ENCODE measurements at regions not wholly inside any gene's neighbourhood (a gene's known extent, or its start where the extent isn't known, plus 50 kb on each side); places are given as distances from the start of the nearest gene placed in this dataset.

DNA sequence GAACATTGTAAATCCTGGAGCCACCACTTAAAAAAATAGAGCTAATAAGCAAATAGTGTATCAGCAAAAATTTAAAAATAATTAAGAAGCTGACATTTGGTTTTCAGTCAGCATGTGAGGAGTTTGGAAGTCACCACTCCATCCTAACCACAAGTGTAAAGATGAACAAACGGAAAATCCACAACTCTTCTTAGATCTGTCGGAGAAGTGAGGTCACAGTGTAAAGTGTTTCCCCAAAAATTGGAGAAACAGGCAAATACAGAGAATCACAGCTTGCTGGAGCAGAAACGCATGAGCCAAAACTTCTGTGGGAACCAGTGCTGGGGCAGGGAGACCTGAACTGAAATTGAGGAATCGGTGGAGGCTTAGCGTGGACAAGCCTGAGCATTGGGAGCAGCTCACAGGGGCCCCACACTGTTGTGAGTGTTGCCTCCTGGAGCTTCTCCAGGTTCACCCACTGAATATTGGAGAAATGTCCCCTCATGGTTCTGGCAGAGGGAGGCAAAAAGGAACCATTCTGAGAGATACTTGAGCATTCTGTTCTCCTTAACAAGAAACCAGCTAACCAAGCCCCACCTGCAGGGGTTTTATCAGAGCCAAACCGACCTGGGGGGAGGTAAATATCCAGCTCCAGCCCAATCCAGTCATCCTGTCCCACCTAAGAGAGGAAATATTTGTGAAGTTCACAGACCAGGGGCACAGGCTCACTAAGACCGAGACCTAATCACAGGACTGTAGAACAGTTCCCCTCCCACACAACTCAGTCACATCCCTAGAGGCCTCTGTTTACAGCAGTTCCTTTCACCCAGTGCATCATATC lies 192.0 kb downstream of the ERMARD start:
- TF ChIP-seq, protein P1, sequence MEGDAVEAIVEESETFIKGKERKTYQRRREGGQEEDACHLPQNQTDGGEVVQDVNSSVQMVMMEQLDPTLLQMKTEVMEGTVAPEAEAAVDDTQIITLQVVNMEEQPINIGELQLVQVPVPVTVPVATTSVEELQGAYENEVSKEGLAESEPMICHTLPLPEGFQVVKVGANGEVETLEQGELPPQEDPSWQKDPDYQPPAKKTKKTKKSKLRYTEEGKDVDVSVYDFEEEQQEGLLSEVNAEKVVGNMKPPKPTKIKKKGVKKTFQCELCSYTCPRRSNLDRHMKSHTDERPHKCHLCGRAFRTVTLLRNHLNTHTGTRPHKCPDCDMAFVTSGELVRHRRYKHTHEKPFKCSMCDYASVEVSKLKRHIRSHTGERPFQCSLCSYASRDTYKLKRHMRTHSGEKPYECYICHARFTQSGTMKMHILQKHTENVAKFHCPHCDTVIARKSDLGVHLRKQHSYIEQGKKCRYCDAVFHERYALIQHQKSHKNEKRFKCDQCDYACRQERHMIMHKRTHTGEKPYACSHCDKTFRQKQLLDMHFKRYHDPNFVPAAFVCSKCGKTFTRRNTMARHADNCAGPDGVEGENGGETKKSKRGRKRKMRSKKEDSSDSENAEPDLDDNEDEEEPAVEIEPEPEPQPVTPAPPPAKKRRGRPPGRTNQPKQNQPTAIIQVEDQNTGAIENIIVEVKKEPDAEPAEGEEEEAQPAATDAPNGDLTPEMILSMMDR (IDR thresholded peaks at IDR 0.05) = no peak
- Histone ChIP-seq H3K27me3 (no peaks in the 10 kb centered on the region), H3K9me3 (peaks cover 0 to 4% of the 10 kb centered on the region in 2 donors), H3K36me3 (no peaks in the 10 kb centered on the region), H3K27ac (no peak overlapping the region), H3K4me3 (no peak overlapping the region), H3K4me1 (no peaks in the 10 kb centered on the region)
- no peak for DNase-seq (ENCODE audit: low spot score in 2 of 2)
- intact Hi-C loops (cut with DNase I) = no loop called here

DNA sequence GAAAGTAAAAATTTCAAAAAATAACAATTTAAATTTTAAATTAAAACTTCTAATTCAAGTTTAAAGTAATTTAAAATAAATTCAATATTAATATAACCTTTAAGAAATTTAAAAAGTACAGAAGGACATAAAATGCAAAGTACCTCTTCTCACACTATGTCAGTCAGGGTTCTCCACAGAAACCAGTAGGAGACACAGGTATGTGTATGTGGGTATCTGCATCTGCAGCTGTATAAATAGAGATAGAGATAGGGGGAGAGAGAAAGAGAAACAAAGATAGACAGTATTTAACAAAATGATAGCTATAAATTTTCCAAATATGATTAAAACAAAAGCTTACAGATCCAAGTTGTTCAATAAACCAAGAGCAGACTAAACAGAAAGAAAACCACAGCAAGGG lies 190.8 kb downstream of the ERMARD start:
- intact Hi-C loops (cut with DNase I) = no loop called here
- Histone ChIP-seq H3K36me3 (no peaks in the 10 kb centered on the region), H3K4me3 (no peak overlapping the region), H3K9me3 (peaks cover 0 to 4% of the 10 kb centered on the region in 2 donors), H3K27me3 (no peaks in the 10 kb centered on the region), H3K27ac (no peak overlapping the region), H3K4me1 (no peaks in the 10 kb centered on the region)
- DNase-seq (ENCODE audit: low spot score in 2 of 2) = no peak
- TF ChIP-seq, protein P1 (IDR thresholded peaks at IDR 0.05) = no peak

DNA sequence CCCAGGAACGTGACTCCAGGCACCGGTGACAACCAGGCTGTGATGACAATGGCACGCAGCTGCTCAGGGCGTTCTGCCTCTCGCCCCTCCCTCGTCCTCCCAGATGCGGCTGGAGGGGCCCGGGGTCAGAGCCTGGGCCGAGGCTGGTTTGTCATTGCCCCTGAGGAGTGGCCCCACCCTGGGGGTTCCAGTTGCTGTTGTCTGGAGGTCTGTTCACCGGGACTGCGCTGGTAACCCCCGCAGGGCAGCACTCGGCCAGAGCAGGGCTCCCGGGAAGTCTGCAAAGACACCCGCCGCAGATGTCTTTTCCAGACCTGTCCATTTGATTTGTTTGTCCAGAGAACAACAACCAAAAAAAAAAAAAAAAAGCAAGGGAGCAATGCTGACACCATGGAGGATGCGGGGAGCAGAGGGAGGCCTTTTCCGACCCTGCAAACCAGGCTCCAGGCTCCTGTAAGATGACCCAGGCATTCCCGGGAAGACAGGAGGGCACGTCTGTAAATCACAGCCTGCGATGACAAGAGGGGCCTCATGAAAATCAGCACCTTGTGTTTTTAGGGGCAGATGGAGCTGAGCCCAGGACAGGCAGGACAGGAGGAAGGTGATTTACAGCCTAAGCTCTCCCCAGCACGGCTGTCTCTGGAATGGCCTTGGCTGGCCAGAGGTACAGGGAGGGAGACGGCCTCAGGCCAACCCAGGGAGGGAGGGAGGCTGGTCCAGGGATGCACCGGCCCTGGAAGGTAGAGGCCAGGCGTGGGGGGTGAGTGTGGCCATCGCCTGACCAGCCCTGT lies 189.3 kb downstream of the ERMARD start:
- Histone ChIP-seq H3K4me3 (no peak overlapping the region), H3K9me3 (peaks cover 0 to 4% of the 10 kb centered on the region in 2 donors), H3K4me1 (no peaks in the 10 kb centered on the region), H3K27me3 (no peaks in the 10 kb centered on the region), H3K27ac (no peak overlapping the region), H3K36me3 (no peaks in the 10 kb centered on the region)
- TF ChIP-seq, protein P1 (IDR thresholded peaks at IDR 0.05) = no peak
- intact Hi-C loops (cut with DNase I) = no loop called here
- DNase-seq (ENCODE audit: low spot score in 2 of 2) = no peak

DNA sequence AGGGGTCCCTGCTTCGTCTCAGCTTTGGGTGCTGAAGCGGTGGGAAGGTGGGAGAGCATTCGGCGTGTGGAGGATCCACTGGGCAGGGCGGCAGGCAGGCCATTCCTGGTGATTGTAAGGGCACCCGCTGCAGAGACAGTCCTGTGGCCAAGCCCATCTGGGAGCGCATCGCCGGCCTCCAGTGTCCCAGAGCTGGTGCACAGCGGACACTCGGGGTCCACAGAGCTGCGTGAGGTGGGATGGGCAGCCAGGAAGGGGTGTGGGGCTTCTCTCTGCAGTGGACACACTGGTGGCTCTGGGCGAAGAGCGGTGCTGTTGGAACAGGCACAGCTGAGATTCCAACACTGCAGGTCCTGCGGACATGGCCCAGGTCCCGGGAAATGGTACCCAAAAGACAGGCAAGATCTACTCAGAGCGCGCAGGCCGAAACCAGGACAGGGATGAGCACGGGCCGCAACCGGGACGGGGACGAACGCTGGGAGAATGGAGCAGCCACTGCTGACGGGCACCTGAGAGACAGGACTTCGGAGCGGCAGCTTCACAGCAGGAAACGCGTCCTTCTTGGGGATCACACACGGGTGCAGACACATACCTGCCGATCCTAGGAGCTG lies 188.2 kb downstream of the ERMARD start:
- DNase-seq (ENCODE audit: low spot score in 2 of 2) = no peak
- Histone ChIP-seq H3K27me3 (no peaks in the 10 kb centered on the region), H3K9me3 (peaks cover 0 to 4% of the 10 kb centered on the region in 2 donors), H3K4me1 (no peaks in the 10 kb centered on the region), H3K36me3 (no peaks in the 10 kb centered on the region), H3K4me3 (no peak overlapping the region), H3K27ac (no peak overlapping the region)
- intact Hi-C loops (cut with DNase I) = no loop called here
- TF ChIP-seq, protein P1 (IDR thresholded peaks at IDR 0.05) = no peak

DNA sequence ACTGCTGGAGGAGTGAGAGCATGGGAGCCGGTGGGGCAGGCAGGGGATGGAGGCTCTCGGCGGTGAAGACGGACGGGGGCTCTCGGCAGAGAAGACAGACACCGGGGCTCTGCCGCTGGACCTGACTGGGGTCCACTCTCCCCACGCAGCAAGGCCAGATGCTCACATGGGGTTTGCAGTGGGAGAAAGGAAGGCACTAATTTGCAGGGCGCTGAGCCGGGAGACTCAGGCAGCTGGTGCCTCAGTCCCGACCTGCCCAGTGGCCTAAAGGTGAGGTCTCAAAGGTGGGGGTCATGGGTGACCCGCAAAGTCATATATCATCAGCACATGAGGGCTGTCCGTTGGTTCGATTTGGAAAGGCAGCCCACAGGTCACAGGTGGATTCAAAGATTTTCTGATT lies 187.3 kb downstream of the ERMARD start:
- Histone ChIP-seq H3K27me3 (no peaks in the 10 kb centered on the region), H3K4me1 (peaks cover 0 to 4% of the 10 kb centered on the region in 2 donors)
- TF ChIP-seq, protein P1 (IDR thresholded peaks at IDR 0.05) = no peak

More for the DNA sequence above, 187.3 kb downstream of the ERMARD start:
- H3K4me3 ChIP-seq = no peak overlapping the region
- intact Hi-C loops (cut with DNase I) = no loop called here
- no peaks in the 10 kb centered on the region for H3K36me3 ChIP-seq
- no peak overlapping the region for H3K27ac ChIP-seq
- peaks cover 0 to 4% of the 10 kb centered on the region in 2 donors for H3K9me3 ChIP-seq
- DNase-seq (ENCODE audit: low spot score in 2 of 2) = no peak
